HCT116 (cell line): ENCODE measurements at regions not wholly inside any gene's neighbourhood (a gene's known extent, or its start where the extent isn't known, plus 50 kb on each side); places are given as distances from the start of the nearest gene placed in this dataset.

Source experiments
- ATAC-seq: fragments of 200-7000 bp; cut with Tn5 transposase; 2 replicates; pipeline ENCODE4 v1.9.1; 2020; ENCODE audit warnings: mild to moderate bottlenecking, moderate library complexity
- BruUV-seq: library from RNA; stranded (reverse); fragments of 400-500 nt; replicated peaks from 2 replicates; lab custom pipeline; 2021; lab: Mats Ljungman, UMichigan
- CTCF ChIA-PET: fragments of 300-600 bp; sonication (Branson Sonifier 250); formaldehyde crosslinking; loops from one replicate; lab custom pipeline; 2021; ENCODE audit warnings: antibody characterized with exemption; lab: Charles Lee
- POLR2A ChIA-PET: fragments of 300-600, 350-600 bp; sonication (Branson Sonifier 250); formaldehyde crosslinking; loops from one replicate; lab custom pipeline; 2021; ENCODE audit warnings: antibody characterized with exemption; lab: Charles Lee
- RAD21 ChIA-PET, 2 experiments: fragments of 300-600 bp; sonication (Branson Sonifier 250); formaldehyde crosslinking; loops; one replicate each; lab custom pipeline; 2023; ENCODE audit warnings: low total read pairs in 2 of 2; ENCODE audit not compliant: uncharacterized antibody in 2 of 2, unreplicated experiment in 2 of 2, low non-redundant PET in 1 of 2; lab: Charles Lee
- DNase-seq: peaks from one replicate; pipeline ENCODE4 v3.0.0-alpha.2; 2010; ENCODE audit warnings: low read depth, low spot score
- H2AFZ ChIP-seq: fragments of 200-600 bp; shearing (Covaris generic), sonication (generic); 2 replicates; pipeline ENCODE4 v1.6.1; 2017; ENCODE audit warnings: low read depth, mixed run types, mixed read lengths, antibody characterized with exemption, low read length; ENCODE audit not compliant: poor library complexity, severe bottlenecking
- H3K27ac ChIP-seq: 2 replicates; pipeline ENCODE4 v1.5.1; 2012; ENCODE audit warnings: low read depth, low read length
- H3K27me3 ChIP-seq: fragments of 200-600 bp; sonication (generic); 2 replicates; pipeline ENCODE4 v1.6.1; 2016; ENCODE audit warnings: mixed run types, low read length, mixed read lengths; ENCODE audit not compliant: insufficient read depth
- H3K36me3 ChIP-seq, 2 experiments: fragments of 200-500 bp in 1 of 2; fragments of 200-600 bp in 1 of 2; sonication (Bioruptor generic) in 1 of 2; sonication (generic) in 1 of 2; 2 replicates each; pipeline versions ENCODE4 v1.5.1 to v1.6.1; 2014 to 2016; ENCODE audit warnings: low read length in 2 of 2, inconsistent platforms in 1 of 2, mixed read lengths in 1 of 2, mixed run types in 1 of 2; ENCODE audit not compliant: insufficient read depth in 2 of 2, control insufficient read depth in 1 of 2
- H3K4me1 ChIP-seq, 2 experiments: fragments of 200-600 bp in 1 of 2; sonication (generic) in 1 of 2; 2 replicates each; pipeline versions ENCODE4 v1.5.1 to v1.6.1; 2012 to 2017; ENCODE audit warnings: low read length in 2 of 2, inconsistent platforms in 1 of 2, mild to moderate bottlenecking in 1 of 2, mixed read lengths in 1 of 2, mixed run types in 1 of 2, moderate library complexity in 1 of 2; ENCODE audit not compliant: insufficient read depth in 2 of 2, control insufficient read depth in 1 of 2
- H3K4me2 ChIP-seq: fragments of 200-600 bp; sonication (generic); 2 replicates; pipeline ENCODE4 v1.6.1; 2017; ENCODE audit warnings: mixed run types, low read length, mixed read lengths
- H3K4me3 ChIP-seq, 2 experiments: fragments of 200-600 bp in 1 of 2; sonication (generic) in 1 of 2; replicated peaks in 1 of 2; 2 replicates each; pipeline ENCODE4 v1.5.1; 2011 to 2016; ENCODE audit warnings: low read length in 2 of 2, control low read depth in 1 of 2, low read depth in 1 of 2, mild to moderate bottlenecking in 1 of 2, mixed read lengths in 1 of 2, mixed run types in 1 of 2
- H3K79me2 ChIP-seq: fragments of 200-600 bp; sonication (generic); 2 replicates; pipeline ENCODE4 v1.6.1; 2017; ENCODE audit warnings: mild to moderate bottlenecking, mixed run types, low read length, moderate library complexity, mixed read lengths; ENCODE audit not compliant: insufficient read depth
- H3K9ac ChIP-seq: fragments of 200-600 bp; sonication (generic); 2 replicates; pipeline ENCODE4 v1.6.1; 2016; ENCODE audit warnings: low read length, mixed read lengths
- H3K9me2 ChIP-seq: fragments of 200-600 bp; sonication (generic), shearing (Covaris generic); 2 replicates; pipeline ENCODE4 v1.6.1; 2017; ENCODE audit warnings: mixed run types, mild to moderate bottlenecking, moderate library complexity; ENCODE audit not compliant: insufficient read depth
- H3K9me3 ChIP-seq, 2 experiments: fragments of 200-500 bp in 1 of 2; fragments of 200-600 bp in 1 of 2; sonication (Bioruptor generic) in 1 of 2; sonication (generic) in 1 of 2; 2 replicates each; pipeline ENCODE4 v1.6.1; 2014 to 2017; ENCODE audit warnings: low read length in 2 of 2, mixed read lengths in 2 of 2, inconsistent platforms in 1 of 2, low read depth in 1 of 2, mild to moderate bottlenecking in 1 of 2, mixed run types in 1 of 2, moderate library complexity in 1 of 2; ENCODE audit not compliant: control insufficient read depth in 1 of 2, insufficient read depth in 1 of 2
- H4K20me1 ChIP-seq: fragments of 200-600 bp; sonication (generic), shearing (Covaris generic); 2 replicates; pipeline ENCODE4 v1.6.1; 2017; ENCODE audit warnings: mixed run types, mild to moderate bottlenecking, moderate library complexity; ENCODE audit not compliant: insufficient read depth
- ATF3 ChIP-seq: IDR thresholded peaks from 2 replicates; pipeline ENCODE4 v1.6.1; 2012
- EZH2phosphoT487 ChIP-seq: fragments of 200-600 bp; IDR thresholded peaks from 2 replicates; pipeline ENCODE4 v1.6.1; 2018; ENCODE audit warnings: antibody characterized with exemption, borderline replicate concordance
- FOSL1 ChIP-seq: IDR thresholded peaks from 2 replicates; pipeline ENCODE4 v1.6.1; 2012; ENCODE audit warnings: low read depth
- SIN3A ChIP-seq: IDR thresholded peaks from 2 replicates; pipeline ENCODE4 v1.6.1; 2012; ENCODE audit warnings: low read depth
- SRF ChIP-seq: IDR thresholded peaks from 2 replicates; pipeline ENCODE4 v1.6.1; 2012; ENCODE audit warnings: low read depth
- ZNF274 ChIP-seq: fragments of 200-500 bp; sonication (Bioruptor generic); IDR thresholded peaks from 2 replicates; pipeline ENCODE4 v1.6.1; 2014; ENCODE audit warnings: mild to moderate bottlenecking, low read depth, low read length, inconsistent platforms
- intact Hi-C: fragments of 100-400 bp; cut with micrococcal nuclease; formaldehyde crosslinking; loops from 2 replicates; pipeline ENCODE4 v1.10.0; 2022

DNA sequence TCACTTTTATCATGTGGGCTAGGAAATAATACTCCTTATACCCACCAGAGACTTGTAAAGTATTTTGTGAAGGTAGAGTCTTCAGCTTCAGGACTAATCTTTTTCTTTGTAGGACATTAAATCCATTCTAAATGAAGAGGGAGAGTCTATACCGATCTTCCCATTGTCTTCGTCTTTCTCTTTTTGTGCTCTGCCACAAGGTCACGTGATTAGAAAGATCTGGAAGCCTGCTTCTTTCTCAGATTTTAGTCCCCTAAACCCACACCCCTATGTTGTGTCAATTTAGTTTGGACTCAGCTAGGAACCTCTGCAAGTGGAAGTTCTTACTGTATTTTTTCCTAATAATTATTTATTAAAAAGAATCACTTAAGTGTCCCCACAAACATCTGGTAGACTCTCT, 507.3 kb downstream of the PYDC2 start:
- H3K27ac ChIP-seq: no peak overlapping the region
- H3K27me3 ChIP-seq: no peaks in the 10 kb centered on the region
- H3K4me2 ChIP-seq: no peak overlapping the region
- no peaks in the 10 kb centered on the region for H3K9me2 ChIP-seq
- intact Hi-C loops: no loop called here
- ChIA-PET CTCF (no interaction called here), POLR2A (no interaction called here), RAD21 (no interaction called here)
- no peak for DNase-seq
- H3K4me1 ChIP-seq: peaks cover 0 to 4% of the 10 kb centered on the region in 2 experiments; a peak in 3 of 4 replicates
- no peaks in the 10 kb centered on the region for H4K20me1 ChIP-seq
- no peak for ATAC-seq
- BruUV-seq: no TSS peak
- no peaks in the 10 kb centered on the region for H3K36me3 ChIP-seq
- no peak overlapping the region for H2AFZ ChIP-seq
- H3K4me3 ChIP-seq: no peak overlapping the region
- H3K9me3 ChIP-seq: no peaks in the 10 kb centered on the region
- no peak for TF ChIP-seq ATF3
- H3K9ac ChIP-seq: no peak overlapping the region
- no peaks in the 10 kb centered on the region for H3K79me2 ChIP-seq

DNA sequence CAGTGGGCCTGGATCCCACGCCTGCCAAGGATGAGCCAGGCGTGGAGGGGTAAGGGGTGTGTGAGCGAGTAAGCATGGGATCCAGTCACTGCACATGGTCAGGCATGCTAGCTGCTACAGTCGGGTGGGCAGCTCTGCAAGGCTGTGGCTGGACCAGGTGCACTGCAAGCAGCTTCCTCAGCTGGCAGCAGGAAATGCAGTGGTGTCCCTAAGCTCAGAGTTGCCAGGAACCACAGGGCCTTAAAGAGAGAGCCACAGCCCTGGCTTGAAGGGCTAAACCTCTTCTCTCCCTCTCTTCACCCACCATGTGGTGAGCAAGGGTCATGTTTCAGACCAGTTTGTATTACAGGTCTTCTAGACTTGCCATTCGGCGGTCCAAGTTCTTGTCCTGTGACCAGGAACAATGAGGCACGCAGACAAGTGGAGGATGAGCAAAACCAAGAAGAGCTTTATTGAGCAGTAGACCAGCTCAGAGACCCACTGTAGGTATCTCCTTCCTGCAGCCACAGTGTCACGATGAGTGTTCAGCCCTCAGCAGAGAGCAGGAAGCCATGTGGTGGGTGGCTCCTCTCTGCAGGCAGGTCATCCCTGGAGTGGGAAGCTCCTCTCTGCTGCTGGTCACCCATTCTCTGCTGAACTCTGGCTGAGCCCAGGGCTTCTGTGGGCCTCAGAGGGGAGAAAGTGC, 511.9 kb downstream of the PYDC2 start:
- H3K4me2 ChIP-seq: no peak overlapping the region
- H3K9ac ChIP-seq: no peak overlapping the region
- no peaks in the 10 kb centered on the region for H3K9me3 ChIP-seq
- POLR2A ChIA-PET: no interaction called here
- H3K79me2 ChIP-seq: no peaks in the 10 kb centered on the region
- CTCF ChIA-PET: no interaction called here
- no peaks in the 10 kb centered on the region for H3K36me3 ChIP-seq
- DNase-seq (no peak), ATAC-seq (no peak)
- no TSS peak for BruUV-seq
- RAD21 ChIA-PET: no interaction called here
- TF ChIP-seq ZNF274 (no peak), SIN3A (no peak), SRF (no peak), EZH2phosphoT487 (no peak), FOSL1 (no peak)
- no peaks in the 10 kb centered on the region for H3K4me1 ChIP-seq
- no peaks in the 10 kb centered on the region for H3K9me2 ChIP-seq
- H3K27me3 ChIP-seq: no peaks in the 10 kb centered on the region
- H4K20me1 ChIP-seq: no peaks in the 10 kb centered on the region
- no peak overlapping the region for H3K4me3 ChIP-seq
- H2AFZ ChIP-seq: no peak overlapping the region
- H3K27ac ChIP-seq: no peak overlapping the region
- intact Hi-C loops: no loop called here
